HepG2 (cell line): ENCODE measurements at regions not wholly inside any gene's neighbourhood (a gene's known extent, or its start where the extent isn't known, plus 50 kb on each side); places are given as distances from the start of the nearest gene placed in this dataset.

Source experiments
- ATAC-seq: fragments of 200-7000 bp; cut with Tn5 transposase; 3 replicates; pipeline ENCODE4 v1.9.1; 2020; ENCODE audit warnings: mild to moderate bottlenecking, moderate library complexity
- BruUV-seq: library from RNA; stranded (reverse); fragments of 400-500 nt; replicated peaks from 2 replicates; lab custom pipeline; 2021; lab: Mats Ljungman, UMichigan
- CTCF ChIA-PET: fragments of 300-600 bp; formaldehyde crosslinking; extraction: SDS; loops from one replicate; lab custom pipeline; 2021; ENCODE audit warnings: low total read pairs, inconsistent platforms, low intra/inter-chr PET ratio; lab: Yijun Ruan, JAX
- POLR2A ChIA-PET: fragments of 350-600 bp; sonication (Branson Sonifier 250); formaldehyde crosslinking; loops from one replicate; lab custom pipeline; 2020; ENCODE audit warnings: antibody characterized with exemption, inconsistent platforms; lab: Yijun Ruan, JAX
- DNase-seq: peaks from one replicate; pipeline ENCODE4 v3.0.0-alpha.2; 2015; ENCODE audit warnings: low spot score
- FAIRE-seq: peaks from 3 replicates; lab custom pipeline; 2011; peaks lifted over from hg19 to GRCh38; lab: Jason Lieb, UNC
- H2AFZ ChIP-seq: one replicate; pipeline ENCODE4 v1.6.1; 2011; ENCODE audit warnings: low read length, inconsistent platforms
- H3K27ac ChIP-seq: fragments of 300-600 bp; 3 replicates; pipeline ENCODE4 v1.8.0; 2011; ENCODE audit warnings: mixed run types, mild to moderate bottlenecking, mixed read lengths, low read length, inconsistent platforms; ENCODE audit not compliant: insufficient read depth; ENCODE audit errors: extremely low read length
- H3K27me3 ChIP-seq, 2 experiments: fragments of 200-600 bp in 1 of 2; 2 replicates in 1 of 2; 3 replicates in 1 of 2; pipeline versions ENCODE4 v1.6.0 to v1.8.0; 2011; ENCODE audit warnings: low read length in 2 of 2, mild to moderate bottlenecking in 2 of 2, moderate library complexity in 2 of 2, inconsistent platforms in 1 of 2; ENCODE audit not compliant: insufficient read depth in 2 of 2, control insufficient read depth in 1 of 2
- H3K36me3 ChIP-seq, 2 experiments: fragments of 200-600 bp in 1 of 2; replicated peaks in 1 of 2; 2 replicates in 1 of 2; 3 replicates in 1 of 2; pipeline versions ENCODE4 v1.5.1 to v1.8.0; 2011; ENCODE audit warnings: low read length in 2 of 2, inconsistent platforms in 1 of 2; ENCODE audit not compliant: insufficient read depth in 2 of 2, control insufficient read depth in 1 of 2
- H3K4me1 ChIP-seq: 2 replicates; pipeline ENCODE4 v1.5.1; 2012; ENCODE audit warnings: low read length, inconsistent platforms; ENCODE audit not compliant: insufficient read depth
- H3K4me2 ChIP-seq: 2 replicates; pipeline ENCODE4 v1.6.0; 2011; ENCODE audit warnings: low read depth, low read length, inconsistent platforms
- H3K4me3 ChIP-seq, 3 experiments: fragments of 200-600 bp in 1 of 3; sonication (generic), shearing (Covaris generic) in 1 of 3; replicated peaks in 1 of 3; 2 replicates each; pipeline ENCODE4 v1.5.1; 2011 to 2016; ENCODE audit warnings: low read length in 3 of 3, inconsistent platforms in 2 of 3, low read depth in 2 of 3, mild to moderate bottlenecking in 2 of 3, control low read depth in 1 of 3, mixed read lengths in 1 of 3; ENCODE audit not compliant: insufficient read depth in 1 of 3
- H3K79me2 ChIP-seq: one replicate; pipeline ENCODE4 v1.6.1; 2011; ENCODE audit warnings: low read length, inconsistent platforms; ENCODE audit not compliant: insufficient read depth
- H3K9ac ChIP-seq: 2 replicates; pipeline ENCODE4 v1.6.0; 2011; ENCODE audit warnings: mild to moderate bottlenecking, low read depth, low read length, inconsistent platforms; ENCODE audit not compliant: insufficient read depth
- H3K9me3 ChIP-seq: 2 replicates; pipeline ENCODE4 v1.5.1; 2012; ENCODE audit warnings: mild to moderate bottlenecking, low read length
- H4K20me1 ChIP-seq: 2 replicates; pipeline ENCODE4 v1.6.0; 2011; ENCODE audit warnings: inconsistent platforms, mild to moderate bottlenecking, low read length, moderate library complexity; ENCODE audit not compliant: insufficient read depth
- ATF7 ChIP-seq, 2 experiments: fragments of 450-650 bp in 1 of 2; sonication (generic) in 1 of 2; formaldehyde crosslinking in 1 of 2; IDR thresholded peaks; 2 replicates each; pipeline versions ENCODE4 v1.4.0 to v1.6.1; 2016 to 2020; ENCODE audit warnings: antibody characterized with exemption in 1 of 2, mild to moderate bottlenecking in 1 of 2, missing genetic modification reagents in 1 of 2
- WGBS: methylation state at CpG from one replicate; pipeline ENCODE4 v1.1.6; 2017; ENCODE audit warnings: low lambda C conversion rate; 5-methylcytosine and 5-hydroxymethylcytosine counted together
- in situ Hi-C: cut with HindIII; loops from 2 replicates; pipeline ENCODE4 v1.10.0; 2017; ENCODE audit warnings: low pct_unique_long_range_greater_than_20kb; ENCODE audit not compliant: extremely low pct_ligation_motif_present
- intact Hi-C: fragments of 100-400 bp; cut with micrococcal nuclease; formaldehyde crosslinking; loops from one replicate; pipeline ENCODE4 v1.10.0; 2022; ENCODE audit not compliant: unreplicated experiment
- TF ChIP-seq, protein P1 (sequence below), 2 experiments: sonication (generic) in 1 of 2; formaldehyde crosslinking in 1 of 2; IDR thresholded peaks; 2 replicates each; pipeline versions ENCODE4 v1.6.1 to v1.9.0; 2014 to 2022; ENCODE audit warnings: antibody characterized with exemption in 1 of 2, borderline replicate concordance in 1 of 2, inconsistent platforms in 1 of 2, low read depth in 1 of 2, missing genetic modification reagents in 1 of 2
- TF ChIP-seq, protein P2 (sequence below), 2 experiments: sonication (generic) in 1 of 2; formaldehyde crosslinking in 1 of 2; IDR thresholded peaks; 2 replicates each; pipeline versions ENCODE4 v1.4.0 to v1.6.1; 2016 to 2020; ENCODE audit warnings: borderline replicate concordance in 1 of 2, low read depth in 1 of 2, mild to moderate bottlenecking in 1 of 2, missing genetic modification reagents in 1 of 2

DNA sequence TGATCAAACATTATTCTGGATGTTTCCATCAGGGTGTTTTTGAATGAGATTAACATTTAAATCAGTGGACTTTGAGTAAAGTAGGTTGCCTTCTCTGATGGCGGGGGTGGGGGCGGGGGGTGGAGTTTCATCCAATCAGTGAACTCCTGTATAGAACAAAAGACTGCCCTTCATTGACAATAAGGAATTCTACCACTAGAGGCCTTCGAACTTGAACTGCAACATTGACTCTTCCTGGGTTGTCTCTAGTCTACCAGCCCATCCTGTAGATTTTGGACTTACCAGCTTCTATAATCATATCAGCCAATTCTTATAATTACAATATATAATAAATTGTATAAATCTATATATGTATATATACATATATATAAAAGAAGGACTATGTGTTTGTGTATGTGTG, 520.4 kb upstream of the CXADR start (continued):
- TF ChIP-seq, protein P1, sequence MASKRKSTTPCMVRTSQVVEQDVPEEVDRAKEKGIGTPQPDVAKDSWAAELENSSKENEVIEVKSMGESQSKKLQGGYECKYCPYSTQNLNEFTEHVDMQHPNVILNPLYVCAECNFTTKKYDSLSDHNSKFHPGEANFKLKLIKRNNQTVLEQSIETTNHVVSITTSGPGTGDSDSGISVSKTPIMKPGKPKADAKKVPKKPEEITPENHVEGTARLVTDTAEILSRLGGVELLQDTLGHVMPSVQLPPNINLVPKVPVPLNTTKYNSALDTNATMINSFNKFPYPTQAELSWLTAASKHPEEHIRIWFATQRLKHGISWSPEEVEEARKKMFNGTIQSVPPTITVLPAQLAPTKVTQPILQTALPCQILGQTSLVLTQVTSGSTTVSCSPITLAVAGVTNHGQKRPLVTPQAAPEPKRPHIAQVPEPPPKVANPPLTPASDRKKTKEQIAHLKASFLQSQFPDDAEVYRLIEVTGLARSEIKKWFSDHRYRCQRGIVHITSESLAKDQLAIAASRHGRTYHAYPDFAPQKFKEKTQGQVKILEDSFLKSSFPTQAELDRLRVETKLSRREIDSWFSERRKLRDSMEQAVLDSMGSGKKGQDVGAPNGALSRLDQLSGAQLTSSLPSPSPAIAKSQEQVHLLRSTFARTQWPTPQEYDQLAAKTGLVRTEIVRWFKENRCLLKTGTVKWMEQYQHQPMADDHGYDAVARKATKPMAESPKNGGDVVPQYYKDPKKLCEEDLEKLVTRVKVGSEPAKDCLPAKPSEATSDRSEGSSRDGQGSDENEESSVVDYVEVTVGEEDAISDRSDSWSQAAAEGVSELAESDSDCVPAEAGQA (IDR thresholded peaks at IDR 0.05; ENCODE audit: low read depth): no peak
- TF ChIP-seq, protein P1 (CRISPR knock-in tag; IDR thresholded peaks at IDR 0.05; ENCODE audit: borderline replicate concordance): no peak

DNA sequence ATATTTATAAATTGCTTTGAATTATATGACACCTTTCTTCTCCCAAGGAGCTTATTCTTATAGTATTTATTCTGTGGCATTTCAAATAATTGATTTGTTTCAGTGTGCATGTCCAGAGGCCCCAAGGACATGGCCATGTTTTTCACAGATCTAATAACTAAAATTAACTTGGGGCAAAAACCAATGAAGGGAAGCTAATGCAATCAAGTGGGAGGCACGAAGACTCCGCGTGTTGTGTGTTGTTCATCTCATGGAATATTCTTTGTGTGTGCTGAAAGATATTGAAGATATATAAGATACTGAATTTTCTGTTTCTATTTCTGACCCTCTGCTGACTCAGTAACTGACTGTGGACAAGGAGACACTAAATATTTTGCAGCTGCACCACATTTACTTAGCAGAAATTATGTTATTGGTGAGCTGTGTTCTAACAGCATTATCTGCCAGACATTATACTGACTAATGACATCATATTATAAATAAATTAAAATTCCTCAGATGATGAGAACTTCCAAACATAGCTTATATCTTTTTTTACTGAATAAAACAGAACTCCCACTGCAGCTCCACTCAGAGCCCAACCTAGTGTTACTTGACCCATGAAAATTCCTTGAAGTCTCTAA, 519.3 kb upstream of the CXADR start:
- no peaks in the 10 kb centered on the region for H3K9me3 ChIP-seq
- CTCF ChIA-PET: no interaction called here
- ATAC-seq: no peak
- H3K4me2 ChIP-seq: no peak overlapping the region
- no peak overlapping the region for H3K9ac ChIP-seq
- H3K4me1 ChIP-seq: no peaks in the 10 kb centered on the region
- WGBS: 4% methylated on average over 3 of the region's 3 CpGs
- H3K4me3 ChIP-seq: no peak overlapping the region
- intact Hi-C loops (no loop called here), in situ Hi-C loops (no loop called here)
- FAIRE-seq: no peak
- no peak for DNase-seq
- H3K27me3 ChIP-seq: no peaks in the 10 kb centered on the region; a peak in 1 of 5 replicates
- H4K20me1 ChIP-seq: no peaks in the 10 kb centered on the region
- POLR2A ChIA-PET: no interaction called here
- no TSS peak for BruUV-seq
- H3K36me3 ChIP-seq: no peaks in the 10 kb centered on the region
- TF ChIP-seq ATF7 (IDR thresholded peaks at IDR 0.05) (peak; percentile 26; the same call in 1 of the 2 replicates), ATF7 (CRISPR knock-in tag; IDR thresholded peaks at IDR 0.05) (no peak)
- TF ChIP-seq, protein P2, sequence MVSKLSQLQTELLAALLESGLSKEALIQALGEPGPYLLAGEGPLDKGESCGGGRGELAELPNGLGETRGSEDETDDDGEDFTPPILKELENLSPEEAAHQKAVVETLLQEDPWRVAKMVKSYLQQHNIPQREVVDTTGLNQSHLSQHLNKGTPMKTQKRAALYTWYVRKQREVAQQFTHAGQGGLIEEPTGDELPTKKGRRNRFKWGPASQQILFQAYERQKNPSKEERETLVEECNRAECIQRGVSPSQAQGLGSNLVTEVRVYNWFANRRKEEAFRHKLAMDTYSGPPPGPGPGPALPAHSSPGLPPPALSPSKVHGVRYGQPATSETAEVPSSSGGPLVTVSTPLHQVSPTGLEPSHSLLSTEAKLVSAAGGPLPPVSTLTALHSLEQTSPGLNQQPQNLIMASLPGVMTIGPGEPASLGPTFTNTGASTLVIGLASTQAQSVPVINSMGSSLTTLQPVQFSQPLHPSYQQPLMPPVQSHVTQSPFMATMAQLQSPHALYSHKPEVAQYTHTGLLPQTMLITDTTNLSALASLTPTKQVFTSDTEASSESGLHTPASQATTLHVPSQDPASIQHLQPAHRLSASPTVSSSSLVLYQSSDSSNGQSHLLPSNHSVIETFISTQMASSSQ (IDR thresholded peaks at IDR 0.05; ENCODE audit: low read depth): no peak
- TF ChIP-seq, protein P2 (CRISPR knock-in tag; IDR thresholded peaks at IDR 0.05; ENCODE audit: borderline replicate concordance): no peak
- H3K79me2 ChIP-seq: no peaks in the 10 kb centered on the region
- no peak overlapping the region for H2AFZ ChIP-seq
- no peak overlapping the region for H3K27ac ChIP-seq
